B cell (primary cell): ENCODE measurements at regions not wholly inside any gene's neighbourhood (a gene's known extent, or its start where the extent isn't known, plus 50 kb on each side); places are given as distances from the start of the nearest gene placed in this dataset.

Source experiments
- CTCF ChIP-seq: fragments of 200-600 bp; IDR thresholded peaks from one replicate; pipeline ENCODE4 v1.8.0; 2022; ENCODE audit warnings: antibody characterized with exemption, mild to moderate bottlenecking
- EZH2 ChIP-seq: IDR thresholded peaks from 2 replicates; pipeline ENCODE4 v1.6.1; 2012; ENCODE audit warnings: borderline replicate concordance, low read depth, mild to moderate bottlenecking, moderate library complexity, low read length; ENCODE audit not compliant: insufficient read depth, poor library complexity, severe bottlenecking

DNA sequence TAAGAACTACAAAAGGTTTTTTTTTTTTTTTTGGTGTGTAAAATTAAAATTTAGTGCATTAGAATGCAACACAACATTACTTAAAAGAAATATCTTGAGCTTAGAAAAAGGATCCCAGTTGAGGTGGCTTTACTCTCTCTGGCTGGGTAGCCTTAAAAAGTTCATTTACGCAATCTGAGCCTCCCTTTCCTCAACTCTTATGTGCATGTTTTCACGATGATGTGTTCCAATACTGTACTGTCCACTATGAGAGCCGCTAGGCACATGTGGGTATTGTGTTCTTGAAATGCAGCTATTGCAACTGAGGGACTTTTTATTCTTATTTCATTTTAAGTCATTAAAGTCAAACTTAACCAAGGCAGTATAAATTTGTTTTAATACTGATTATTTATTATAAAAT lies 460.9 kb upstream of the SYT1 start:
- TF ChIP-seq CTCF: no peak
- TF ChIP-seq EZH2: no peak
